ENCODE measurements at regions not wholly inside any gene's neighbourhood (a gene's known extent, or its start where the extent isn't known, plus 50 kb on each side); places are given as distances from the start of the nearest gene placed in this dataset.

- H3K4ac ChIP-seq (ENCODE audit: low read depth, low read length) = no peak overlapping the region
- no peak overlapping the region for H2BK20ac ChIP-seq (ENCODE audit: low read depth, low read length)
- no peak for ATAC-seq (ENCODE audit: low read depth)
- intact Hi-C loops (cut with micrococcal nuclease) = no loop called here
- no TSS peak for BruUV-seq (replicated peaks)
- no peaks in the 10 kb centered on the region for H3K79me1 ChIP-seq (ENCODE audit: low read depth in 1 of 2, low read length in 2 of 2)
- no peak overlapping the region for H2AK9ac ChIP-seq (replicated peaks; ENCODE audit: low read depth, low read length, poor library complexity)
- H4K5ac ChIP-seq (ENCODE audit: low read depth, low read length) = no peak overlapping the region
- no peaks in the 10 kb centered on the region for H3K27me3 ChIP-seq (ENCODE audit: control insufficient read depth, insufficient read depth, low read length)
- H3K9me3 ChIP-seq (ENCODE audit: control insufficient read depth, insufficient read depth, low read length) = no peaks in the 10 kb centered on the region
- H3K23ac ChIP-seq (ENCODE audit: low read depth, low read length) = no peak overlapping the region
- H3K9ac ChIP-seq (ENCODE audit: low read depth, low read length) = no peak overlapping the region
- H4K20me1 ChIP-seq (ENCODE audit: insufficient read depth, low read length) = no peaks in the 10 kb centered on the region
- no peak overlapping the region for H3K18ac ChIP-seq (ENCODE audit: low read depth, low read length)
- no peak overlapping the region for H3K56ac ChIP-seq (ENCODE audit: extremely low read depth, insufficient read depth, low read length)
- no CpG with 5 or more reads among the region's 1 CpG for WGBS, 2 experiments (ENCODE audit: extremely low coverage in 2 of 2, insufficient read length in 1 of 2)
- CTCF ChIA-PET = no interaction called here
- no peak for TF ChIP-seq CHD1 (IDR thresholded peaks at IDR 0.05; ENCODE audit: low read depth, low read length)
- TF ChIP-seq ELK1 (IDR thresholded peaks at IDR 0.05; ENCODE audit: borderline replicate concordance, low read depth, low read length) = no peak
- no peak for TF ChIP-seq FOS (IDR thresholded peaks at IDR 0.05; ENCODE audit: low read depth, low read length)
- TF ChIP-seq, protein P1, sequence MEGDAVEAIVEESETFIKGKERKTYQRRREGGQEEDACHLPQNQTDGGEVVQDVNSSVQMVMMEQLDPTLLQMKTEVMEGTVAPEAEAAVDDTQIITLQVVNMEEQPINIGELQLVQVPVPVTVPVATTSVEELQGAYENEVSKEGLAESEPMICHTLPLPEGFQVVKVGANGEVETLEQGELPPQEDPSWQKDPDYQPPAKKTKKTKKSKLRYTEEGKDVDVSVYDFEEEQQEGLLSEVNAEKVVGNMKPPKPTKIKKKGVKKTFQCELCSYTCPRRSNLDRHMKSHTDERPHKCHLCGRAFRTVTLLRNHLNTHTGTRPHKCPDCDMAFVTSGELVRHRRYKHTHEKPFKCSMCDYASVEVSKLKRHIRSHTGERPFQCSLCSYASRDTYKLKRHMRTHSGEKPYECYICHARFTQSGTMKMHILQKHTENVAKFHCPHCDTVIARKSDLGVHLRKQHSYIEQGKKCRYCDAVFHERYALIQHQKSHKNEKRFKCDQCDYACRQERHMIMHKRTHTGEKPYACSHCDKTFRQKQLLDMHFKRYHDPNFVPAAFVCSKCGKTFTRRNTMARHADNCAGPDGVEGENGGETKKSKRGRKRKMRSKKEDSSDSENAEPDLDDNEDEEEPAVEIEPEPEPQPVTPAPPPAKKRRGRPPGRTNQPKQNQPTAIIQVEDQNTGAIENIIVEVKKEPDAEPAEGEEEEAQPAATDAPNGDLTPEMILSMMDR (conservative IDR thresholded peaks at IDR 0.05; ENCODE audit: low read depth, low read length) = no peak
- no peak for TF ChIP-seq POLR2A (IDR thresholded peaks at IDR 0.05; ENCODE audit: low read depth, low read length)
- no peak for TF ChIP-seq MXI1 (IDR thresholded peaks at IDR 0.05; ENCODE audit: borderline replicate concordance, low read depth, low read length)
- TF ChIP-seq, protein P2, sequence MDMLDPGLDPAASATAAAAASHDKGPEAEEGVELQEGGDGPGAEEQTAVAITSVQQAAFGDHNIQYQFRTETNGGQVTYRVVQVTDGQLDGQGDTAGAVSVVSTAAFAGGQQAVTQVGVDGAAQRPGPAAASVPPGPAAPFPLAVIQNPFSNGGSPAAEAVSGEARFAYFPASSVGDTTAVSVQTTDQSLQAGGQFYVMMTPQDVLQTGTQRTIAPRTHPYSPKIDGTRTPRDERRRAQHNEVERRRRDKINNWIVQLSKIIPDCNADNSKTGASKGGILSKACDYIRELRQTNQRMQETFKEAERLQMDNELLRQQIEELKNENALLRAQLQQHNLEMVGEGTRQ (IDR thresholded peaks at IDR 0.05; ENCODE audit: low read depth, low read length) = no peak
- no peak for TF ChIP-seq RAD21 (IDR thresholded peaks at IDR 0.05; ENCODE audit: low read length)
- TF ChIP-seq RFX5 (IDR thresholded peaks at IDR 0.05; ENCODE audit: low read depth, low read length) = no peak
- no peak for TF ChIP-seq SMC3 (IDR thresholded peaks at IDR 0.05; ENCODE audit: low read depth, low read length)
- TF ChIP-seq RCOR1 (IDR thresholded peaks at IDR 0.05; ENCODE audit: insufficient replicate concordance, low read length) = no peak
- TF ChIP-seq MAZ (IDR thresholded peaks at IDR 0.05; ENCODE audit: borderline replicate concordance, low read depth, low read length) = no peak
- TF ChIP-seq MAFK (IDR thresholded peaks at IDR 0.05; ENCODE audit: low read depth, low read length) = no peak
- no peak for DNase-seq
- H3K9me1 ChIP-seq (ENCODE audit: insufficient read depth, low read length) = no peaks in the 10 kb centered on the region
- H4K91ac ChIP-seq (ENCODE audit: insufficient read depth, low read depth, low read length) = no peak overlapping the region
- H3K4me2 ChIP-seq (ENCODE audit: low read depth, low read length) = no peak overlapping the region
- POLR2A ChIA-PET (ENCODE audit: unreplicated experiment) = no interaction called here
- H4K8ac ChIP-seq (ENCODE audit: low read depth in 2 of 2, low read length in 2 of 2) = no peak overlapping the region
- no peak overlapping the region for H3K4me3 ChIP-seq (ENCODE audit: insufficient read depth, low read depth, low read length)
- no peak overlapping the region for H2BK15ac ChIP-seq (ENCODE audit: low read depth, low read length)
- H3K14ac ChIP-seq (replicated peaks; ENCODE audit: low read depth, low read length) = no peak overlapping the region
- H2AK5ac ChIP-seq (ENCODE audit: low read depth, low read length) = no peak overlapping the region
- H3K36me3 ChIP-seq (ENCODE audit: control insufficient read depth, insufficient read depth, low read length) = no peaks in the 10 kb centered on the region
- no peak overlapping the region for H2BK120ac ChIP-seq (ENCODE audit: low read depth, low read length)
- no peak overlapping the region for H3K27ac ChIP-seq (ENCODE audit: insufficient read depth, low read length)
- in situ Hi-C loops (cut with MboI; ENCODE audit: low sequenced_read_pairs) = no loop called here
- H2BK5ac ChIP-seq (ENCODE audit: low read depth, low read length, poor library complexity, severe bottlenecking) = no peak overlapping the region
- H3K4me1 ChIP-seq (ENCODE audit: control insufficient read depth, insufficient read depth, low read length) = no peaks in the 10 kb centered on the region
- H2AFZ ChIP-seq (replicated peaks; ENCODE audit: low read length, poor library complexity) = no peak overlapping the region
- dilution Hi-C loops (cut with HindIII; ENCODE audit: low sequenced_read_pairs, unreplicated experiment) = no loop called here
These were observed 221.8 kb upstream of the PACRGL start for GRCh38 chr4:20478412-20478811.
